ENCODE measurements at regions not wholly inside any gene's neighbourhood (a gene's known extent, or its start where the extent isn't known, plus 50 kb on each side); places are given as distances from the start of the nearest gene placed in this dataset.

DNA sequence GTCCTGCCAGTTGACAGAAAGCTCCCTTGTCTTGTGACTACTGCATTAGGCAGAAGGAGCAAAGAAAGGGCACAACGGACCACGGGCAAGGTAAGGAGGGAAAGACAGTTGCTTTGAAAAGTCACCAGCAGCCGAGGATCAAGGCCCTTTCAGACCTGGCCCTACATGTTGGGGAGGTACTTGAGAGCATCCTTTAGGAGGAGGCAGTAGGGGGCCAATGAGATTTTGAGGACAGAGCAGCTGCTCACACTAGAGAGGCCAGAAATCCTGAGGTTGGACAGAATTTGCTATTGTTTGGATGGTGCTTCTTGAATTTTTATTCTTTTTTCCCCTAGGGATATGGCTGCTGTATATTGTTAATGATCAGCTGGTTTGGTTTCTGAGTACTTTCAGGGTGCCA is 135.5 kb upstream of the PZP start:
- Histone ChIP-seq H3K4me3 (ENCODE audit: extremely low read depth in 1 of 4, insufficient read depth in 2 of 4, low read depth in 3 of 4, low read length in 4 of 4) (no peak overlapping the region), H4K5ac (ENCODE audit: insufficient read length, low read depth, low read length) (no peak overlapping the region), H2BK5ac (ENCODE audit: low read depth, low read length) (no peak overlapping the region), H4K8ac (ENCODE audit: extremely low read depth, insufficient read depth, low read length) (no peak overlapping the region), H3K79me1 (ENCODE audit: low read depth, low read length) (no peaks in the 10 kb centered on the region), H3K27me3 (replicated peaks in 1 of 4; ENCODE audit: control insufficient read depth in 3 of 4, extremely low read depth in 1 of 4, insufficient read depth in 3 of 4, low read length in 3 of 4) (no peaks in the 10 kb centered on the region), H2BK15ac (ENCODE audit: low read length) (peak overlapping the region; percentile 4; the same call in 1 of the 2 replicates), H3K9ac (replicated peaks in 1 of 4; ENCODE audit: extremely low read depth in 1 of 4, low read depth in 3 of 4, low read length in 3 of 4) (no peak overlapping the region), H3K18ac (ENCODE audit: extremely low read depth, low read length) (no peak overlapping the region), H2AFZ (ENCODE audit: low read length) (no peak overlapping the region), H2BK120ac (replicated peaks; ENCODE audit: low read depth, low read length) (no peak overlapping the region), H3K23ac (ENCODE audit: insufficient read length) (no peak overlapping the region), H2BK12ac (ENCODE audit: low read depth, low read length) (no peak overlapping the region), H3K4me1 (replicated peaks in 1 of 4; ENCODE audit: control insufficient read depth in 3 of 4, insufficient read depth in 4 of 4, low read length in 3 of 4) (no peaks in the 10 kb centered on the region), H2BK20ac (ENCODE audit: low read length) (no peak overlapping the region), H4K91ac (replicated peaks; ENCODE audit: insufficient read length, low read length) (no peak overlapping the region), H3K36me3 (ENCODE audit: control insufficient read depth in 2 of 4, insufficient read depth in 4 of 4, low read length in 3 of 4) (no peaks in the 10 kb centered on the region), H3K14ac (ENCODE audit: insufficient read length) (no peak overlapping the region), H3K56ac (replicated peaks; ENCODE audit: insufficient read length, low read depth, low read length) (no peak overlapping the region), H3K27ac (ENCODE audit: low read depth, low read length) (no peak overlapping the region), H3K4me2 (ENCODE audit: insufficient read depth in 1 of 2, low read depth in 2 of 2, low read length in 2 of 2) (no peak overlapping the region), H3K4ac (replicated peaks; ENCODE audit: insufficient read length, low read depth, low read length) (no peak overlapping the region), H3K79me2 (ENCODE audit: control insufficient read depth in 1 of 2, insufficient read depth in 2 of 2, low read length in 2 of 2) (no peaks in the 10 kb centered on the region), H2AK5ac (ENCODE audit: low read depth, low read length) (no peak overlapping the region), H4K20me1 (replicated peaks in 1 of 2; ENCODE audit: control insufficient read depth in 1 of 2, insufficient read depth in 2 of 2, low read length in 2 of 2) (no peaks in the 10 kb centered on the region), H3K23me2 (ENCODE audit: low read depth, low read length) (no peaks in the 10 kb centered on the region), H3K9me3 (ENCODE audit: insufficient read depth in 2 of 2, low read depth in 1 of 2, low read length in 1 of 2) (no peaks in the 10 kb centered on the region; a peak in 1 of 4 replicates)
- ChIA-PET POLR2A (ENCODE audit: partially characterized antibody) (no interaction called here), CTCF (ENCODE audit: partially characterized antibody) (interaction anchor here (2.9 to 6.1 kb wide), 3 partner anchors 12 to 35 kb away, joined by 10 to 49 read pairs (median 23); no protein-coding TSS in a partner anchor)
- FAIRE-seq (no peak), DNase-seq (ENCODE audit: low read depth in 1 of 2, low spot score in 2 of 2) (no peak)
- WGBS, 2 experiments (ENCODE audit: extremely low coverage in 1 of 2, insufficient coverage in 1 of 2, insufficient read length in 1 of 2, insufficient replicate concordance in 2 of 2, low coverage in 1 of 2, low lambda C conversion rate in 2 of 2, missing lambda C conversion rate in 1 of 2), result 83% methylated on average over 3 of the region's 3 CpGs; no CpG with 5 or more reads in 1 of the 2 experiments
- no peak for TF ChIP-seq CHD2 (IDR thresholded peaks at IDR 0.05; ENCODE audit: low read length)
- no peak for TF ChIP-seq NRF1 (IDR thresholded peaks at IDR 0.05; ENCODE audit: low read depth, low read length)
- no peak for TF ChIP-seq POU5F1 (IDR thresholded peaks at IDR 0.05; ENCODE audit: low read depth, low read length)
